Astrocyte of the cerebellum (primary cell): ENCODE measurements at regions not wholly inside any gene's neighbourhood (a gene's known extent, or its start where the extent isn't known, plus 50 kb on each side); places are given as distances from the start of the nearest gene placed in this dataset.

ENCODE experiments used
- DNase-seq: peaks from one replicate; pipeline ENCODE4 v3.0.0-alpha.2; 2011; ENCODE audit warnings: low read depth
- H3K4me3 ChIP-seq: 2 replicates; pipeline ENCODE4 v1.5.1; 2011; ENCODE audit warnings: mild to moderate bottlenecking, low read depth, low read length, moderate library complexity
- in situ Hi-C: cut with HindIII; loops from 2 replicates; pipeline ENCODE4 v1.10.0; 2017; ENCODE audit warnings: low sequenced_read_pairs
- TF ChIP-seq, protein P1 (sequence below): IDR thresholded peaks from 2 replicates; pipeline ENCODE4 v1.5.1; 2012; ENCODE audit warnings: low read length, low read depth, moderate library complexity, mild to moderate bottlenecking; ENCODE audit errors: missing control alignments

DNA sequence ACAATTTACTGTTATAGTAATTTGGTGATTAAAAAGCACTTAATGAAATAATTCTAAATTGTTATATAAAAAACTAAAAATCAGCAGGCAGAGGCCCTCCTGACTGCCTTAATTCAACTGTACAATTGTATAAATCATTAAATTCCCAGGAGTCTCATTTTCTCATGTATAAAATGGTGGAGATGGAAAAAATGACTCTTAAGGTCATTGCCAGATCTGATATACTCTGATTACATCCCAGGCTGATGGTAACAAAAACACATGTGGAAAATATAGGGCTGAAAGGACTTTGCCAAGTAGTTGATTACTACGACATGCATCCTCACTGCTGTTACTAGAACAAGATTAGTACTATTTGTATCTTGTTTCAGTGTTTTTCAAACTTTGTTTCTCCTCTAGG is 1020.0 kb upstream of the SLC10A2 start:
- in situ Hi-C loops = no loop called here
- DNase-seq = no peak
- TF ChIP-seq, protein P1, sequence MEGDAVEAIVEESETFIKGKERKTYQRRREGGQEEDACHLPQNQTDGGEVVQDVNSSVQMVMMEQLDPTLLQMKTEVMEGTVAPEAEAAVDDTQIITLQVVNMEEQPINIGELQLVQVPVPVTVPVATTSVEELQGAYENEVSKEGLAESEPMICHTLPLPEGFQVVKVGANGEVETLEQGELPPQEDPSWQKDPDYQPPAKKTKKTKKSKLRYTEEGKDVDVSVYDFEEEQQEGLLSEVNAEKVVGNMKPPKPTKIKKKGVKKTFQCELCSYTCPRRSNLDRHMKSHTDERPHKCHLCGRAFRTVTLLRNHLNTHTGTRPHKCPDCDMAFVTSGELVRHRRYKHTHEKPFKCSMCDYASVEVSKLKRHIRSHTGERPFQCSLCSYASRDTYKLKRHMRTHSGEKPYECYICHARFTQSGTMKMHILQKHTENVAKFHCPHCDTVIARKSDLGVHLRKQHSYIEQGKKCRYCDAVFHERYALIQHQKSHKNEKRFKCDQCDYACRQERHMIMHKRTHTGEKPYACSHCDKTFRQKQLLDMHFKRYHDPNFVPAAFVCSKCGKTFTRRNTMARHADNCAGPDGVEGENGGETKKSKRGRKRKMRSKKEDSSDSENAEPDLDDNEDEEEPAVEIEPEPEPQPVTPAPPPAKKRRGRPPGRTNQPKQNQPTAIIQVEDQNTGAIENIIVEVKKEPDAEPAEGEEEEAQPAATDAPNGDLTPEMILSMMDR = no peak

GRCh38 chr13:104085611-104086010 is 1019.4 kb upstream of the SLC10A2 start:
- in situ Hi-C loops = no loop called here
- DNase-seq = no peak
- no peak overlapping the region for H3K4me3 ChIP-seq
- TF ChIP-seq, protein P1 = no peak

More for the DNA sequence above, 1020.0 kb upstream of the SLC10A2 start:
- H3K4me3 ChIP-seq = no peak overlapping the region

- no peak for DNase-seq
- no peak overlapping the region for H3K4me3 ChIP-seq
- TF ChIP-seq, protein P1 = no peak
- in situ Hi-C loops = loop anchor here (25.0 kb wide), 1 partner anchor 88 kb away; no protein-coding TSS in a partner anchor
Observed at GRCh38 chr13:104074326-104074725, 1008.1 kb upstream of the SLC10A2 start.

DNA sequence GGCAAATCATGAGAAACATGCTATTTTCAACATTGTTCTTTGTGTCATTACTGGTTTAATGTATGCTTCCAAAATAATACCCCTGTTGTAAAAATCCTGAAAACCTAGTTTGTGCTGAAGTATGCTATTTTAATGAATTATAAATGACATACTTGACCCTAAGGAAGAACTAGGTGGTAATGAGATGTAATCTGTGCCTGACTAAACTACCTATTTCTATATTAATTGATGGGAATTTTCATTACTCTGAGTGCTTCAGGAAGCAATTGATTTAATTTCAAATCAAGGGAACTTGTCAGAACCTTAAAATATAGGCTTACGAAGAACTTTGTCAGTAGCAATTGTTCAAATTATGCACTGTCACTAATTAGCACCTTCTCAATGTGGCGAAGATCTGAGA is 1005.6 kb upstream of the SLC10A2 start:
- TF ChIP-seq, protein P1 = no peak
- in situ Hi-C loops = loop anchor here (25.0 kb wide), 1 partner anchor 90 kb away; no protein-coding TSS in a partner anchor
- DNase-seq = no peak
- H3K4me3 ChIP-seq = no peak overlapping the region

DNA sequence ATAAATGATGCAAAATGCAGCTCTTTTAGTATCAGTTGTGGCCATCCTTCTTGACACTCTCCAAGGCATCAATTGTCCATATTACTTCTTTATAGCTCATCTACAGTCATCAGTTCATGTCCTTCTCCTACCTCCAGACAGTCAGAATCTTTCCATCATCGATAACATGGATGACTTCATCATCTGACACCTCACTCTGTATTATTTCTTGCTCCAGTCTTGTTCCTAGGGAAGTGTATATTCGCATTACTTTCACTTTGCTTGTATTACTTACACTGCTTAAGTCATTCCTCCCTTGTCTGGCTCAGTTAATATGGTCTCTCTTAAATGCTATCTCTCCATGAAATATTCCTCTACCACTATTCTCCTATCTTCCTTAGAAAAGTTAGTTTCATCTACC is 999.1 kb upstream of the SLC10A2 start:
- DNase-seq = no peak
- in situ Hi-C loops = loop anchor here (25.0 kb wide), 1 partner anchor 97 kb away; no protein-coding TSS in a partner anchor
- H3K4me3 ChIP-seq = no peak overlapping the region
- TF ChIP-seq, protein P1 = no peak

- TF ChIP-seq, protein P1 = no peak
- in situ Hi-C loops = loop anchor here (25.0 kb wide), 1 partner anchor 104 kb away; no protein-coding TSS in a partner anchor
- DNase-seq = no peak
- H3K4me3 ChIP-seq = no peak overlapping the region
Observed at GRCh38 chr13:104057861-104058260, 991.6 kb upstream of the SLC10A2 start.
